BLaER1 (cell line): ENCODE measurements at regions not wholly inside any gene's neighbourhood (a gene's known extent, or its start where the extent isn't known, plus 50 kb on each side); places are given as distances from the start of the nearest gene placed in this dataset.
A peak's percentile ranks its signal among the peaks of the same experiment; 100 is the strongest.

Source experiments
- H3K27ac ChIP-seq: shearing (Covaris generic); formaldehyde crosslinking; 2 replicates; pipeline ENCODE4 v1.8.1; 2022
- H3K27me3 ChIP-seq: shearing (Covaris generic); formaldehyde crosslinking; 2 replicates; pipeline ENCODE4 v1.8.1; 2022
- H3K36me3 ChIP-seq: shearing (Covaris generic); formaldehyde crosslinking; 2 replicates; pipeline ENCODE4 v1.8.1; 2022
- H3K4me1 ChIP-seq: shearing (Covaris generic); formaldehyde crosslinking; 2 replicates; pipeline ENCODE4 v1.8.1; 2022
- H3K4me2 ChIP-seq: shearing (Covaris generic); formaldehyde crosslinking; 2 replicates; pipeline ENCODE4 v1.8.1; 2022
- H3K4me3 ChIP-seq: shearing (Covaris generic); formaldehyde crosslinking; 2 replicates; pipeline ENCODE4 v1.8.1; 2022
- H3K9ac ChIP-seq: shearing (Covaris generic); formaldehyde crosslinking; 2 replicates; pipeline ENCODE4 v1.8.1; 2022
- H3K9me3 ChIP-seq: shearing (Covaris generic); formaldehyde crosslinking; 2 replicates; pipeline ENCODE4 v1.8.1; 2022
- H4K20me1 ChIP-seq: shearing (Covaris generic); formaldehyde crosslinking; 2 replicates; pipeline ENCODE4 v1.8.1; 2022
- Cebpa-rat ChIP-seq: shearing (Covaris generic); IDR thresholded peaks from 2 replicates; pipeline ENCODE4 v1.8.1; 2022

- H3K27ac ChIP-seq, result no peak overlapping the region
- no peaks in the 10 kb centered on the region for H4K20me1 ChIP-seq
- no peaks in the 10 kb centered on the region for H3K27me3 ChIP-seq
- H3K4me2 ChIP-seq, result peak overlapping the region; percentile 47
- no peaks in the 10 kb centered on the region for H3K36me3 ChIP-seq
- peaks cover 23% of the 10 kb centered on the region for H3K4me1 ChIP-seq
- H3K4me3 ChIP-seq, result no peak overlapping the region
- H3K9me3 ChIP-seq, result no peaks in the 10 kb centered on the region
- H3K9ac ChIP-seq, result no peak overlapping the region
- TF ChIP-seq Cebpa-rat, result no peak
These were observed 146.3 kb upstream of the RPS6KA3 start for GRCh38 chrX:20412871-20413486.

- H3K9me3 ChIP-seq, result no peaks in the 10 kb centered on the region
- no peak overlapping the region for H3K4me2 ChIP-seq
- H3K36me3 ChIP-seq, result no peaks in the 10 kb centered on the region
- no peak for TF ChIP-seq Cebpa-rat
- no peaks in the 10 kb centered on the region for H4K20me1 ChIP-seq
- H3K27ac ChIP-seq, result no peak overlapping the region
- no peak overlapping the region for H3K9ac ChIP-seq
- H3K27me3 ChIP-seq, result no peaks in the 10 kb centered on the region
- H3K4me1 ChIP-seq, result peaks cover 20% of the 10 kb centered on the region
- no peak overlapping the region for H3K4me3 ChIP-seq
These were observed 143.8 kb upstream of the RPS6KA3 start for GRCh38 chrX:20410540-20410939.

GRCh38 chrX:20409991-20410390, 143.3 kb upstream of the RPS6KA3 start:
- no peak for TF ChIP-seq Cebpa-rat
- H3K27me3 ChIP-seq, result no peaks in the 10 kb centered on the region
- H4K20me1 ChIP-seq, result no peaks in the 10 kb centered on the region
- no peak overlapping the region for H3K4me2 ChIP-seq
- peaks cover 20% of the 10 kb centered on the region for H3K4me1 ChIP-seq
- H3K27ac ChIP-seq, result no peak overlapping the region
- H3K9me3 ChIP-seq, result no peaks in the 10 kb centered on the region
- no peak overlapping the region for H3K9ac ChIP-seq
- H3K36me3 ChIP-seq, result no peaks in the 10 kb centered on the region
- no peak overlapping the region for H3K4me3 ChIP-seq

- Histone ChIP-seq H3K27ac (no peak overlapping the region), H3K36me3 (no peaks in the 10 kb centered on the region), H3K9me3 (peaks cover 5% of the 10 kb centered on the region; the same call in 1 of the 2 replicates), H3K4me2 (no peak overlapping the region), H3K4me3 (no peak overlapping the region), H3K27me3 (no peaks in the 10 kb centered on the region), H3K4me1 (no peaks in the 10 kb centered on the region), H4K20me1 (no peaks in the 10 kb centered on the region), H3K9ac (no peak overlapping the region)
- TF ChIP-seq Cebpa-rat, result no peak
These were observed 136.2 kb upstream of the RPS6KA3 start for GRCh38 chrX:20402956-20403355.

GRCh38 chrX:20399728-20400414, 133.2 kb upstream of the RPS6KA3 start:
- Histone ChIP-seq H3K4me1 (0 out of 2 replicates have a peak, but pooled peaks cover 5% of the 10 kb centered on the region), H3K4me2 (no peak overlapping the region), H3K4me3 (no peak overlapping the region), H4K20me1 (no peaks in the 10 kb centered on the region), H3K9ac (no peak overlapping the region), H3K27ac (no peak overlapping the region), H3K9me3 (peaks cover 5% of the 10 kb centered on the region; the same call in 1 of the 2 replicates), H3K27me3 (no peaks in the 10 kb centered on the region), H3K36me3 (no peaks in the 10 kb centered on the region)
- no peak for TF ChIP-seq Cebpa-rat

GRCh38 chrX:20397587-20397986, 130.9 kb upstream of the RPS6KA3 start:
- Histone ChIP-seq H3K9me3 (peaks cover 5% of the 10 kb centered on the region; the same call in 1 of the 2 replicates), H3K9ac (no peak overlapping the region), H3K27me3 (no peaks in the 10 kb centered on the region; the same call in 1 of the 2 replicates), H3K4me1 (0 out of 2 replicates have a peak, but pooled peaks cover 6% of the 10 kb centered on the region), H3K4me2 (no peak overlapping the region), H4K20me1 (no peaks in the 10 kb centered on the region), H3K4me3 (no peak overlapping the region), H3K27ac (no peak overlapping the region), H3K36me3 (no peaks in the 10 kb centered on the region)
- no peak for TF ChIP-seq Cebpa-rat

GRCh38 chrX:20394451-20394850, 127.7 kb upstream of the RPS6KA3 start:
- Histone ChIP-seq H3K9ac (no peak overlapping the region), H3K4me2 (no peak overlapping the region), H3K27me3 (no peaks in the 10 kb centered on the region; the same call in 1 of the 2 replicates), H3K4me3 (no peak overlapping the region), H3K9me3 (no peaks in the 10 kb centered on the region), H3K36me3 (no peaks in the 10 kb centered on the region), H3K27ac (no peak overlapping the region), H4K20me1 (no peaks in the 10 kb centered on the region), H3K4me1 (0 out of 2 replicates have a peak, but pooled peaks cover 6% of the 10 kb centered on the region)
- TF ChIP-seq Cebpa-rat, result no peak

GRCh38 chrX:20393944-20394343, 127.2 kb upstream of the RPS6KA3 start:
- 0 out of 2 replicates have a peak, but pooled peaks cover 6% of the 10 kb centered on the region for H3K4me1 ChIP-seq
- H3K27me3 ChIP-seq, result no peaks in the 10 kb centered on the region; the same call in 1 of the 2 replicates
- no peaks in the 10 kb centered on the region for H4K20me1 ChIP-seq
- H3K36me3 ChIP-seq, result no peaks in the 10 kb centered on the region
- H3K4me2 ChIP-seq, result no peak overlapping the region
- no peak overlapping the region for H3K9ac ChIP-seq
- no peaks in the 10 kb centered on the region for H3K9me3 ChIP-seq
- H3K27ac ChIP-seq, result no peak overlapping the region
- no peak overlapping the region for H3K4me3 ChIP-seq
- TF ChIP-seq Cebpa-rat, result no peak

- H3K4me1 ChIP-seq, result no peaks in the 10 kb centered on the region
- H3K4me2 ChIP-seq, result no peak overlapping the region
- no peaks in the 10 kb centered on the region for H3K9me3 ChIP-seq
- no peak for TF ChIP-seq Cebpa-rat
- no peaks in the 10 kb centered on the region for H4K20me1 ChIP-seq
- no peak overlapping the region for H3K9ac ChIP-seq
- H3K36me3 ChIP-seq, result no peaks in the 10 kb centered on the region
- no peak overlapping the region for H3K27ac ChIP-seq
- no peak overlapping the region for H3K4me3 ChIP-seq
- no peaks in the 10 kb centered on the region for H3K27me3 ChIP-seq
These were observed 121.9 kb upstream of the RPS6KA3 start for GRCh38 chrX:20388594-20388993.

GRCh38 chrX:20383477-20383876, 116.8 kb upstream of the RPS6KA3 start:
- H3K4me1 ChIP-seq, result no peaks in the 10 kb centered on the region
- no peak overlapping the region for H3K27ac ChIP-seq
- no peak overlapping the region for H3K4me2 ChIP-seq
- H3K36me3 ChIP-seq, result no peaks in the 10 kb centered on the region
- no peaks in the 10 kb centered on the region for H4K20me1 ChIP-seq
- H3K4me3 ChIP-seq, result no peak overlapping the region
- TF ChIP-seq Cebpa-rat, result no peak
- no peaks in the 10 kb centered on the region for H3K27me3 ChIP-seq
- H3K9ac ChIP-seq, result no peak overlapping the region
- H3K9me3 ChIP-seq, result no peaks in the 10 kb centered on the region
